ENCODE measurements at regions not wholly inside any gene's neighbourhood (a gene's known extent, or its start where the extent isn't known, plus 50 kb on each side); places are given as distances from the start of the nearest gene placed in this dataset.
"Not testable (repeated sequence)": the region's sequence is repeated elsewhere in the genome, so short reads cannot be mapped to it uniquely, and the experiment has no call there.

DNA sequence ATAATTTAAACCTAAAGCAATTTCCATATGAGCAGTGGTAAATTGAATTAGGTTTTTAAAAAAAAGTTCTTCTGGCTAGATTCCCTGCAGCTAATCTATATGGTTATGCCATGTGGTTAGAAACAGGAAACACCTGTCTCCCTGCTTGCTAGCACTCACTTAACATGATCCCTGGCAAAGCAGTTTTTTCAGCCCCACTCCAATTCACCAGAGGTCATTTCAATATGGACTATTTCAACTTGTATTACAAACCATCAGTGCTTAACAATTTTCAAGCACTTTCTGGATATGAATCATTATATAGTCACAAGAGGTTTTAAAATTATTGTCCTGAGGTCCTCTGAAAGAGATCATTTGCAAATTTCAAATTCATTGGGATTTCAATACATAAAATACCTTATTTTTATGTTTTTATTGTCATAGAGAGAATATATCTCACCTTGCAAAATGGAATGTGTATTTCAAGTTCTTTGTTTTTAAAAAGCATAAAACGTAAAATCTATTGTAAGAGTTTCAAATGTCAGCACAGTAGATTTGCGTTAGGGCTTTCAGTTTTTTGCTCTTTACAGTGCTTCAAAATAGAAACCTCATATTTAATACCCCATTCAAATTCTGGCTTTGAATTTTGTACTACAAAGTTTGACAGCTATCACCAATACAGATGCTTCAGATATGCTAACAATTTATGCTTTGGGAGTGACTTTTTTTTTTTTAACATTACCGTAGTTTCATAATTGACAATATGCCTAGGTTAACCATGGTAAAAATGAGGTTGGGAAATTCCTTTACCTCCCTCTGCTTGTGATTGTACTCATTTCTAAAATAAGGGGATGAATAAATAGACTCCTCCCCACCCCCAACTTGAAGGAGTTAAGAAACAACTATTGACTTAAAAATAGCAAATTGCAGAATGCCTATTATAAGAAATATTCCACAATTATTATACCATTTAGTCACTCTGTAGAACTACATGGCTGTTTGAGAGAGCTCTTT, 117.5 kb upstream of the HGF start:
- intact Hi-C loops (cut with DNase I), result no loop called here
- DNase-seq (no peak), ATAC-seq (ENCODE audit: poor library complexity) (no peak)

DNA sequence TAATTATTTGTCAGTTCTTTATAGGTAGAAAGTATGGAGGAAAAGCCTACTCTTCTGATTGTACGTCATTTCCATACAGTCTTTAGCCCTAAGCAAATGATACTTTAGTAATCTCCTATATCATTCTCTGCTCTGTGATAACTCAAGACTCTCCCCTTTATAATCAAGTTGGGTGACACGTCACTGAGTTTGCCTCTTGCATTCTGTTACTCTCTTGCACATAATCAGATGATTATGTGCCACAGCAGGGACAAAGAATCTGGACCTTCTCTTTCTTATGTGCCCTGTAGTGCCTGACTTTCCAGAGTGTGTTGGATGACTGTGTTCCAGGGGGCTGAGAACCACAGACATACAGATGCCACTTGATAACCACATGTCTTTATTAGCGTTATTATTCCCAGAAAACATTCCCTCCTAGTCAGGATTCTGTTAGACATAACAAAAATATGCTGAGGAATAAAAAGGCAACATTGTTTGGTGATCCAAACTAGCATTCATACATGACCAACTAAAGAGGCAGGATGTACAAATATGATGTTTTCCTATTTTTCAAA, 116.4 kb upstream of the HGF start:
- DNase-seq (no peak), ATAC-seq (ENCODE audit: poor library complexity) (no peak)

DNA sequence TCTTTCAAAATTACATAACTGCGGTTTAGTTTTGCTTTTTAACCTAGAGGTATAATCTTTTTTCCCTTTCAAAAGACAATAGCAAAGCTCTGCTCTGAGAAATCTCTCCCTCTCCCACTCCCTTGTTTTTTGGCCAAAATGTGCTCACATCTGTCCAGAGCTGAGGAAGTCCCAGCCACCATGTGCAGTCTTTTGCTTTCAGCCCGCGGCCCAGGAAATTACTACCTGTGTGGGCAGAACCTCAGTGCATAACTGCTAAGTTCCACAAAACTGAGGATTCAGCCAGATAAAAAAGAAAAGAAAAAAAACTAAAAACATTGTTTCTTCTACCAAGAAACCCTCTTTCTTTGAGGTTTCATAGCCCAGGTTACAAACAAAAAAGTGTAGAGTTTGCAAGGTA, 115.0 kb upstream of the HGF start:
- ATAC-seq (ENCODE audit: poor library complexity) (no peak), DNase-seq (no peak)
- intact Hi-C loops (cut with DNase I), result no loop called here

More for the DNA sequence above, 116.4 kb upstream of the HGF start:
- intact Hi-C loops (cut with DNase I), result no loop called here

DNA sequence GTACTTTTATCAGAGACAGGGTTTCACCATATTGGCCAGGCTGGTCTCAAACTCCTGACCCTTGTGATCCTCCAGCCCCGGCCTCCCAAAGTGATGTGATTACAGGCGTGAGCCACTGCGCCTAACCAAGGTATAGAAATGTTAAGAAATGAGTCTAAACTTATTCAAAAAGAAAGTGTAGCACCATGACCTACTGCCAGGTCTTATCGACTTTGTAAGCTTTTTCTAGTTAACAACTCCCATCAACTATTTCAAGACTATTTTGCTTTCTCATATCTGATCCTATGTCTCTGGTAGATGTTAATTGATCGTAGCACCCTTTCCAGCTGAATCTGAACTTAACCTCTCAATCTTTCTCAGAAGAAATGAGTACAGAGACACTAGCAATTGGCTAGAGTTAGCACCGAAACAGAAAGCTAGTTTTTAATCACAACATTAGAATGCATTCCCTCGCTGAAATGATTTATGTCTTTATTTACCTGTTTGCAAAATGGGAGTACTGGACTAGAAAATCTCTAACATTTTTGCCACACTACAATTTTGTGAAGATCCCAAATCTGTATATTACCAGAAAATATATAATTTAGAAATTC, 114.0 kb upstream of the HGF start:
- intact Hi-C loops (cut with DNase I), result no loop called here
- ATAC-seq (ENCODE audit: poor library complexity) (no peak), DNase-seq (no peak)

DNA sequence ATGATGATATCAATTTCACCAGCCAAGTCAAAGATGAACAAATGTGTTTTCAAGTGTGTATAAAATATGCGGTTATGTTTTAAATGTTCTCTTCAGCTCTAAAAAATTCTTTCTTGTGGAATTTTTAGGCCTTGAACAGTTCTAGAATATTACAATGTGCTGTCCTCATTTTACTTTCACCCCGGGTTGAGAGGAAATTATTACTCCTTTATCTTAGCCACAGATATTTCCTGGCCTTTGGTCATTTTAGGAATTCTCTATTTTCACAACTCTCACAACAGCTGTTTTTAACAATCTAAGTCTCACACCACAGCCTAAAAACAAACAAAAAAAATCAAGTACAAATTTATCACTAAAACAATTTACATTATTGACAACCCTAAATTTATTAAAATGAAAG, 112.2 kb upstream of the HGF start:
- ATAC-seq (ENCODE audit: poor library complexity) (no peak), DNase-seq (no peak)
- intact Hi-C loops (cut with DNase I), result no loop called here

DNA sequence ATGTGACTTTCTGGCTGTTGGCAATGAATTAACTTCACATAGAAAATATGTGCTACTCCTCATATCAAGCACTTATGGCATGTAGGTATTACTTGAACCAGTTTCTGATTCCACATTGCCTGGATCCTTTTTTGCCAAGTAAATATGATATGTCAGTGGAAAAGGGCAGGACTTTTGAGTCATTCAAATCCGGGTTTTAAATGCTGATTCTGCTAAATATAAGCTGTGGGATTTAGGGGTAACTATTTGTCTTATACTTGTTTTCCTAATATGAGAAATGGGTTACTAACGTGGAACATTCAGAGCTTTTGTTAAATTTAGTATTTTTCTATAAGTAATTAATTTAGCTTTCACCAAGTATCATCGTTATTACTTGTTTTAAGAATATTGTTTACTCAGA, 108.0 kb upstream of the HGF start:
- DNase-seq (no peak), ATAC-seq (ENCODE audit: poor library complexity) (no peak)
- intact Hi-C loops (cut with DNase I), result no loop called here

DNA sequence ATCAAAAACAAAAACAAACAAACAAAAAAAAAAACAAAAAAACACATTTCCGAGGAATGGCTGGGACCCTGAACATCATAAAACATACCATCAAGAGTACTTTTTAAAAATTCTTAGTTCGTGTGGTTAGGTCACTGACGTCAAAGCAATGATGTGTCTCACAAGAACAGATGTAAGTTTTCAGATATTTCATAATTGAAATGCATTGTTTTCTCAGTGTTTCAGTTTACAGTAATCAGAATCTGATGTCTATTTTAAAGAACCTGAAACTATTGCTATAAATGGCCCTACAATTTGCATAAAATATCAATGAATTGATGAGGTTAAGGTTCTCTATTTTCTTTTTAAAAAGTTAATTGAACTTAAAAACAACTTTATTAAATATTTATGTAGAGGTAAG, 103.7 kb upstream of the HGF start:
- intact Hi-C loops (cut with DNase I), result no loop called here
- DNase-seq (no peak), ATAC-seq (ENCODE audit: poor library complexity) (no peak)

DNA sequence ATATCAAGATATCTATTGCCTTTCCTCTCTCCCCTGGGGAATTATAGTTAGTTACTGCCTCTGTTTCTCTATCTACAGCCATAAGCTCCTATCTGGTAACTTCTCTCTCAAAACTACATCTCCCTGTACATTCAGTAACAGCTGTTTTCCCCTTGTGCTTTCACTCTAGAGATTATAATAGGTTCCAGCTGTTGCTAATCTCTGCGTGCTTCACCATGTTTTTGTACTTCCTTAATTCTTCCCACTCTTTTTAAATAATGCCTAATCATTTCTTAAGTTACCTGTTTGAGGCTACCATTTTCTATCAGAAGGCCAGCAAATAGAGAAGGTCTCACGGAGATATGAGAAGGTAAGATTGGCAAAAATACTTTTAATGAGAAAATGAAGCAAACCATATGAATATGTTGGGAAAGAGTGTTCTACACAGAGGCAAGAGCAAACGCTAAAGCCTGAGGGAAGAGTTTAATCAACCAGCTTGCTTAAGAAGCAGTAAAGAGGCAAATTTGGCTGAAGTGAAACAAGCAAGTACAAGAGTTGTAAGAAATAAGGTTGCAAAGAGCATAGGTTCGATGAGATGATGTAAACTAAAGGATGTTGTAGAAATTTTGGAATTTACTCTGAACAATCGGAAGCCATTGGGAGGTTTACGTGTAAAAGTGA, 101.9 kb upstream of the HGF start:
- no peak for ATAC-seq (ENCODE audit: poor library complexity)
- intact Hi-C loops (cut with DNase I), result no loop called here
- no peak for DNase-seq

DNA sequence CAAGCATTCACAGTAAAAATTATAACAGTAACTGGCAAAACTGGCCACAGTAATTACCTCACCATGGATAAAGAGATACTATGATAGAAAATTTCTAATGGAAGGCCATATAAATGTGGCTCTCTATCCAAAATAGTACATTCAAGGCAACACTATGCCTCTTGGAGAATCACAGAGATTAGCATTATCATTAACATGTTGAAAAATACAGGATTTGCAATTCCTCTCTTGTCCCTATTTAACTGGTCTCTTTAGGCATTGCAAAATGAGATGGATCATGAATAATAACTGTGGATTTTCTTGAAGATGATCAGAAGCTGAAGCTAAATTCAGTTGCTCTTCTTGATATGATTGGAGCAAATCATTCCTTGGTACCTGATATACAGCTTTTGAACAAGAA, 100.8 kb upstream of the HGF start:
- ATAC-seq (ENCODE audit: poor library complexity), result no peak
- DNase-seq, result no peak
- intact Hi-C loops (cut with DNase I), result no loop called here

DNA sequence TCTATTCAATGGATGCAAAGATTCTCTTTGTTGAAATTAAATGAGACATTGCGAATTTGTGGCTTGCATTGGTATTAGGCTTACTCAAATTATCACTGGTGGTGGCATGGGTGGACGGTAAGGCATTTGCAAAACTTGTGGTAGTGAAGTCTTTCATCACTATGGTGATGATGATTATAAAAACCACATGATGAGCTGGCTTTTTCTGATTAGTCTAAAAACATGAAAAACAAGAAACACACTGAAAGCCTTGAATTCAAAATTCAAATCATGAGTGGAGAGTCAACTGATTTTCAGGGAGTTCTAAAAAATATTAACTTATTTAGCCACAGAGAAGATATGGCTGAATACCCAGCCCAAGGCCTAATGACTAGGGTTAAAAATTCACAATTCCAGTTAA, 99.8 kb upstream of the HGF start:
- intact Hi-C loops (cut with DNase I), result no loop called here
- no peak for ATAC-seq (ENCODE audit: poor library complexity)
- no peak for DNase-seq

DNA sequence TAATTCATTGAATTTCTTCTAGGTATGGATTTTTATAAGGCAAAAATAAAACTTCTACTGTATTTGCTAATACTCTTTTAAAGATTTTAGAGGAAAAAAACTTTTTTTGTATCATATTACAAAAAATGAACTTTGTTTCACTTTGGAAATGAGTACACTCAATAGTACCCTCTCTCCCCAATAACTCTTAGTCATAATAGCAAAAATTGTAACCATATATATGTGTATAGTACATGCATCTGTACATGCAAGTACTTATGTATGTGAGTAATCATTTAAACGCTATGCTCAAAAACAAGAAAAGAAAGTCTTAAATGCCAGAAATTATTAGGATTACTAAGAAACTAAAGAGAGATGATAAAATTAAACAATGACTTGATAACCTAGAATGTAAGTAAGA, 95.9 kb upstream of the HGF start:
- intact Hi-C loops (cut with DNase I), result no loop called here
- no peak for ATAC-seq (ENCODE audit: poor library complexity)
- DNase-seq, result no peak

DNA sequence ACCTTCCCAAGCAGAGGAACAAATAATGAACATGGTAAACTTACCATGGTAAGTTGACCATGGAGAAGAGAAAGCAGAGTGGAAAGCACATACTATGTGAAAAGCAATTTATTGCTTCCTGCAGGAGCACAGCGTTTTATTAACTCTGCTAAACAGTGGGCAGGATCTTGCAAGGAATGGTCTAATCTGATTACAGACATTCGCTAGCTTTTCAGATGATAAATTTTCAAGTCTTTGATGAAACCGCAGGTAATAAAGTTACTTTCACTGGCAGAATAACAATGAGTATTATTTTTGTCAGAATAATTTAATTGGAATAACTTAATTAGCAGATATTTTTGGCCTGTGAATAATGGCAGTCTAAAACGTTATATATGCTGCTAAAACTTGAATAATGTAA, 89.6 kb upstream of the HGF start:
- intact Hi-C loops (cut with DNase I), result no loop called here
- DNase-seq, result no peak

DNA sequence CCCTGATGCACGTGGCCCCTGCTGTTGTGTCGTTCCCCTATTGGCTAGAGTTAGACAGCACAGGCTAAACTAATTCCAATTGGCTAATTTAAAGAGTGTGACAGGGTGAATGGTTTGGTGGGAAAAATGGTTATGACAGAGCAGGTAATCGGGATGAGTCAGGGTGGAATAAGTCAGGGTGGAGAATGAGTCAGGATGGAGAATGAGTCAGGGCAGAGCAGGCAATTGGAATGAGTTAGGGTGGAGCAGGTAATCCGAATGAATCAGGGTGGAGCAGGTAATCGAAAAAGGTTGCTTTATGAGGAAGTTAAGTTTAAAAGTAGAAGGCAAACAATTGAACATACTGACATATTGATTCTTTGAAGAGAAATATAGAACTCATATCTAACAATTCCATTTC, 89.0 kb upstream of the HGF start:
- intact Hi-C loops (cut with DNase I); ATAC-seq (ENCODE audit: poor library complexity); DNase-seq: not testable (repeated sequence)

More for the DNA sequence above, 89.6 kb upstream of the HGF start:
- no peak for ATAC-seq (ENCODE audit: poor library complexity)

DNA sequence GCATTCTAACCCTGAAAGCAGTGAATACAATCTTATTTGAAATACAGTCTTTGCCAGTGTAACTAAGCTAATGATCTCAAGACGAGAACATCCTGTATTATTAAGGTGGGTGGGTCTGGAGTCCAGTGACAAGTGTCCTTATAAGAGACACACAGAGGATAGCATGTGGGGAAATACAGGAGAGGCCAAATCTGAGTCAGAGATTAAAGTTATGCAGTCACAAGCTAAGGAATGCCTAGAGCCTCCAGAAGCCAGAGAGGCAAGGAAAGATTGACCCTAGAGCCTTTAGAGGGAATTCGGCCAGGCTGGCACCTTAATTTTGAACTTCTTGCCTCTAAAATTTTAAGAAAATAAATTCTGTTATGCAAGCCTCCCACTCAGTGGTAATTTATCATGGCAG, 87.5 kb upstream of the HGF start:
- intact Hi-C loops (cut with DNase I), result no loop called here
- DNase-seq (no peak), ATAC-seq (ENCODE audit: poor library complexity) (no peak)

DNA sequence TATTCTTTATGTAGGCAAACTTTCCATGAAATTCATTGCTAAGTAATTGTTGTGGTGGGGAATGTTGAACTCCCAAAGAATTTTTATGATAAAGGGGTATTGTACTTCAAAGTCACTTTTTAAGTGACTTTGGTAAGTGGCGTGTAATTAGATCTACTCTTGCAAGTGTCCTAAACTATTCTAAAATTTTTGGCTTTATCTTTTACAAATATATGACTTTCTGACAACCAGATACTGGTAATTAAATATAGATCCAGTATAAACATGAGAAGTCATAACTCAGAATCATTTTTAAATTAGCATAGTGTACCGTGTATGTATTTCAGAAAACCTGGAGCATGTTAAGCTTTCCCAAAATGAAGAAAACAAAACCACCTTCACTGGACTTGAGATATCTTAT, 84.7 kb upstream of the HGF start:
- intact Hi-C loops (cut with DNase I), result no loop called here
- ATAC-seq (ENCODE audit: poor library complexity) (no peak), DNase-seq (no peak)

DNA sequence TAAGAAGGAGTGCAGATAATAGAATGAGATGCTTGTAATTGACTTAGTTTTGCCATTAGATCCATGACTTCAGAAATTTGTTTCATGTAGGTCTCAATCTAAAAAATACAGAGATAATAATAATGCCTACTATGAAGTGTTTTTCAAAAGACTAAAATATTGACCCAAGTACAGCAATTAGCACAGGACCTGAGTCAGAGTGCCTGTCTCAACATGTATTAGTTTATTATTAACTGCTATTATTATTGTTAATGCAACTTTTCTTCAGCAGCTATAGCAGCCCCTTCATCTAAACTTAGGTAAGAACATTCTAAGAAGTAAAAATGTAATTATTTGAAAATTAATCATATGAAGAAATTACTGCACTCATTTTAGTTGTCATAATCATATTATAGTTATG, 82.9 kb upstream of the HGF start:
- DNase-seq (no peak), ATAC-seq (ENCODE audit: poor library complexity) (no peak)
- intact Hi-C loops (cut with DNase I), result no loop called here

DNA sequence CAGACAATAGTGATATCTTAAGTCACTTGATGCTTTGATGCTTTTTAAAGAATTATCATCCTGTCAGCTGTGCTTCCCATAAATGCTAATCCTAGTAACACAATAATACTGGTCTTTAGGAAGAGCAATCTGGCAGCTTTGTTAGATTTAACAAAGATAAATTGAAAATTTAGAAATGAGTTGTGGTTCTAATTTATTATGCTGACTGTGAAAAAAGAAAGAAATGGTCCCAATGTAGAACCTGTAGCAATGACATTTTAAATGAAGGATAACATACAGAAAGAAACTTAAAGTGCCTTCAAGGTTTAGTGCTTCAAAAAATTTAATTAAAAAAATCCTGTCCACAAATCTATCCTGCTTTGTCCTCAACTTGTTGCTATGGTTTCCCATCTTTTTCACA, 81.6 kb upstream of the HGF start:
- intact Hi-C loops (cut with DNase I), result no loop called here
- DNase-seq, result no peak
- no peak for ATAC-seq (ENCODE audit: poor library complexity)

DNA sequence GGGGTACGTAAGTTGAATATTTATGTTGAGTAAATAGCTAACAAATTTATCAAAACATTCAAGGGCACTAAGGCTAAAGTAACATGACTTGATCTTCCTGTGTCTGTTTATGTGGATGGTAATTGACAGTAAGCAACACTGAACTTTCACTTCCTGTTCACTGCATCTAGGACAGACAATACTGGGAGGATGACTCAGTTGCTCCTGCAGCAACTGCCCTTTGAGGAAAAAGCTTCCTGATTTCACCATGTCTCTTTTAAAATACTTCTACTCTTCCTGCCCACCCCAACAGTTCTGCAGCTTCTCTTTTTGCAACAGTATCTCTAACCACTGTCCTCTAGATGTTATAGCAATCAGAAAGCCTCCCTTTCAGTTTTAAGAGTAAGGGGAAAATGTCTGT, 76.6 kb upstream of the HGF start:
- DNase-seq (no peak), ATAC-seq (ENCODE audit: poor library complexity) (peak; percentile 91)
- intact Hi-C loops (cut with DNase I), result no loop called here

DNA sequence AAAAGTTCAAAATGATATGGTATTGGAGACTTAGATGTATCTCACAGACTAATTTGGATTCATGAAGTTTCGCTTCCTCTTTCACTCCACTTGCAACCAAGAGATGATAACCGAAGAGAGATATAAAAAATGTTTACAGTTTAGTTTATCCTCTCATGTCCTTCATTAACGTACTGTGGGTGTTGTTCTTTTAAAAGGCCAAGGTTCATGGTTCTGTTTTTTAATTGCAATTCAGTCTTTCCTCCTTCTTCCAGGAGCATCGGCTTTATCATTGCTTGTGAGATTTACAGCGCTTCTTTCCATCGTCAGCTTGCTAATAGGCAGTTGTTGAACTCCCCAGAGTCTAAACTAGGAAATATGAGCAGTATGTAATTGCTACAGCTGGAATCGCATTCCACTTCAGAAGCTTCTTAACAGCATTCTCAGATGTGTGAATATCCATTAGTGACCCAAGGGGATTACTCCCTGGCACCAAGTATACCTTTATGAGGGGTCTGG, 75.9 kb upstream of the HGF start:
- ATAC-seq (ENCODE audit: poor library complexity), result peak; percentile 43
- intact Hi-C loops (cut with DNase I), result no loop called here

More for the DNA sequence above, 75.9 kb upstream of the HGF start:
- DNase-seq, result no peak
